PFSK-1 (cell line): ENCODE measurements at regions not wholly inside any gene's neighbourhood (a gene's known extent, or its start where the extent isn't known, plus 50 kb on each side); places are given as distances from the start of the nearest gene placed in this dataset.

ENCODE experiments used
- FOXP2 ChIP-seq: optimal IDR thresholded peaks from 2 replicates; pipeline ENCODE3; 2011; ENCODE audit warnings: borderline replicate concordance, control low read depth, inconsistent platforms; ENCODE audit not compliant: insufficient read depth; ENCODE audit errors: extremely low read length, extremely low read depth
- REST ChIP-seq, 2 experiments: IDR thresholded peaks; 2 replicates each; pipeline versions ENCODE4 v1.6.1 to v1.8.0; 2011 to 2012; ENCODE audit warnings: low read depth in 2 of 2, low read length in 2 of 2, control low read depth in 1 of 2, inconsistent platforms in 1 of 2, mild to moderate bottlenecking in 1 of 2, moderate library complexity in 1 of 2; ENCODE audit not compliant: insufficient read depth in 1 of 2

- TF ChIP-seq FOXP2 (no peak), REST (IDR thresholded peaks at IDR 0.05; ENCODE audit: insufficient read depth in 1 of 2, low read depth in 2 of 2, low read length in 2 of 2) (no peak)
Measured at GRCh38 chr20:6993511-6993910, 226.0 kb downstream of the BMP2 start.
